ENCODE measurements at regions not wholly inside any gene's neighbourhood (a gene's known extent, or its start where the extent isn't known, plus 50 kb on each side); places are given as distances from the start of the nearest gene placed in this dataset.

DNA sequence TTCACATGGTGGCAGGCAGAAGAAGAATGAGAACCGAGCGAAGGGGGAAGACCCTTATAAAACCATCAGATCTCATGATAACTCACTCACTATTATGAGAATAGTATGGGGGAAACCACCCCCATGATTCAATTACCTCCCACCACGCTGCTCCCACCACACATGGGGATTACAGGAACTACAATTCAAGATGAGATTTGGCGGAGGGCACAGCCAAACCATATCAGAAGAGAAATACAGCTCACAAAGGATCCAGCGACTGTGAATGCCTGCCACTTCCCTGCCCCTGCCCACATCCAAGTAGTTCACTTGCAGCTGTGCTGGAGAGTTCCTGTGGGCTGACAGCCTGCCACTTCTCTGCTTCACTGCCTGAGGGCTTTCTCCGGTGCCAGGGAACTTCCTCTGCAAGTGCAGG, 148.7 kb downstream of the C7orf25 start:
- ChIA-PET CTCF (no interaction called here), POLR2A (no interaction called here)
- Histone ChIP-seq H3K79me2 (ENCODE audit: insufficient read depth) (no peaks in the 10 kb centered on the region), H3K4me3 (ENCODE audit: low read depth in 2 of 2, low read length in 1 of 2) (no peak overlapping the region), H4K20me1 (ENCODE audit: insufficient read depth) (no peaks in the 10 kb centered on the region), H3K36me3 (replicated peaks in 1 of 2; ENCODE audit: control insufficient read depth in 1 of 2, insufficient read depth in 2 of 2, low read length in 1 of 2) (no peaks in the 10 kb centered on the region), H2AFZ (ENCODE audit: low read depth) (no peak overlapping the region), H3K27me3 (ENCODE audit: insufficient read depth) (peaks cover 8% of the 10 kb centered on the region; the same call in 1 of the 2 replicates), H3K27ac (ENCODE audit: low read depth in 2 of 2, low read length in 1 of 2) (no peak overlapping the region), H3F3A (replicated peaks; ENCODE audit: insufficient read depth) (no peaks in the 10 kb centered on the region), H3K9ac (no peak overlapping the region), H3K4me2 (no peak overlapping the region), H3K9me2 (no peaks in the 10 kb centered on the region), H3K9me3 (no peaks in the 10 kb centered on the region), H3K4me1 (ENCODE audit: control insufficient read depth in 1 of 2, insufficient read depth in 2 of 2, low read depth in 1 of 2, low read length in 1 of 2) (no peaks in the 10 kb centered on the region)
- no peak for TF ChIP-seq TEAD4 (IDR thresholded peaks at IDR 0.05; ENCODE audit: borderline replicate concordance, insufficient read depth)
- TF ChIP-seq REST (IDR thresholded peaks at IDR 0.05; ENCODE audit: low read depth, low read length), result no peak
- DNase-seq, result no peak
- 2% methylated on average over 6 of the region's 6 CpGs for WGBS (ENCODE audit: low lambda C conversion rate)

- ChIA-PET CTCF (no interaction called here), POLR2A (no interaction called here)
- H3K4me2 ChIP-seq, result no peak overlapping the region
- H3K27ac ChIP-seq (ENCODE audit: low read depth in 2 of 2, low read length in 1 of 2), result no peak overlapping the region
- TF ChIP-seq NFIC (IDR thresholded peaks at IDR 0.05; ENCODE audit: borderline replicate concordance) (no peak), GATA2 (CRISPR knock-in tag; IDR thresholded peaks at IDR 0.05) (no peak), SMC3 (IDR thresholded peaks at IDR 0.05; ENCODE audit: low read depth, low read length) (no peak), FOXJ3 (CRISPR knock-in tag; IDR thresholded peaks at IDR 0.05) (no peak), EZH2phosphoT487 (IDR thresholded peaks at IDR 0.05; ENCODE audit: borderline replicate concordance, low read depth) (no peak), IRF3 (IDR thresholded peaks at IDR 0.05; ENCODE audit: low read depth, low read length) (no peak), RAD21 (IDR thresholded peaks at IDR 0.05; ENCODE audit: low read length) (no peak), SIN3A (IDR thresholded peaks at IDR 0.05; ENCODE audit: borderline replicate concordance, low read depth, low read length) (no peak), TEAD4 (IDR thresholded peaks at IDR 0.05; ENCODE audit: borderline replicate concordance, insufficient read depth) (no peak), RCOR1 (IDR thresholded peaks at IDR 0.05; ENCODE audit: low read length) (no peak), JUND (IDR thresholded peaks at IDR 0.05) (no peak), REST (IDR thresholded peaks at IDR 0.05; ENCODE audit: low read depth, low read length) (no peak), TAF1 (IDR thresholded peaks at IDR 0.05; ENCODE audit: borderline replicate concordance, low read depth, low read length) (no peak)
- TF ChIP-seq, protein P1, sequence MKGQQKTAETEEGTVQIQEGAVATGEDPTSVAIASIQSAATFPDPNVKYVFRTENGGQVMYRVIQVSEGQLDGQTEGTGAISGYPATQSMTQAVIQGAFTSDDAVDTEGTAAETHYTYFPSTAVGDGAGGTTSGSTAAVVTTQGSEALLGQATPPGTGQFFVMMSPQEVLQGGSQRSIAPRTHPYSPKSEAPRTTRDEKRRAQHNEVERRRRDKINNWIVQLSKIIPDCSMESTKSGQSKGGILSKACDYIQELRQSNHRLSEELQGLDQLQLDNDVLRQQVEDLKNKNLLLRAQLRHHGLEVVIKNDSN (IDR thresholded peaks at IDR 0.05; ENCODE audit: borderline replicate concordance, low read depth), result no peak
- H3K36me3 ChIP-seq (replicated peaks in 1 of 2; ENCODE audit: control insufficient read depth in 1 of 2, insufficient read depth in 2 of 2, low read length in 1 of 2), result no peaks in the 10 kb centered on the region
- 0% methylated on average over 1 of the region's 1 CpG for WGBS (ENCODE audit: low lambda C conversion rate)
- H3K79me2 ChIP-seq (ENCODE audit: insufficient read depth), result no peaks in the 10 kb centered on the region
- H3K4me1 ChIP-seq (ENCODE audit: control insufficient read depth in 1 of 2, insufficient read depth in 2 of 2, low read depth in 1 of 2, low read length in 1 of 2), result no peaks in the 10 kb centered on the region
- no peak overlapping the region for H2AFZ ChIP-seq (ENCODE audit: low read depth)
- H3K9me3 ChIP-seq, result no peaks in the 10 kb centered on the region
- no peaks in the 10 kb centered on the region for H3F3A ChIP-seq (replicated peaks; ENCODE audit: insufficient read depth)
- 0 out of 2 replicates have a peak, but pooled peaks cover 5% of the 10 kb centered on the region for H3K27me3 ChIP-seq (ENCODE audit: insufficient read depth)
- H3K9me2 ChIP-seq, result no peaks in the 10 kb centered on the region
- H3K4me3 ChIP-seq (ENCODE audit: low read depth in 2 of 2, low read length in 1 of 2), result no peak overlapping the region
- H3K9ac ChIP-seq, result no peak overlapping the region
- H4K20me1 ChIP-seq (ENCODE audit: insufficient read depth), result no peaks in the 10 kb centered on the region
- no peak for DNase-seq
Measured at GRCh38 chr7:42761486-42761885, 150.4 kb downstream of the C7orf25 start.

Data from SK-N-SH (cell line).